ENCODE measurements at regions not wholly inside any gene's neighbourhood (a gene's known extent, or its start where the extent isn't known, plus 50 kb on each side); places are given as distances from the start of the nearest gene placed in this dataset.

DNA sequence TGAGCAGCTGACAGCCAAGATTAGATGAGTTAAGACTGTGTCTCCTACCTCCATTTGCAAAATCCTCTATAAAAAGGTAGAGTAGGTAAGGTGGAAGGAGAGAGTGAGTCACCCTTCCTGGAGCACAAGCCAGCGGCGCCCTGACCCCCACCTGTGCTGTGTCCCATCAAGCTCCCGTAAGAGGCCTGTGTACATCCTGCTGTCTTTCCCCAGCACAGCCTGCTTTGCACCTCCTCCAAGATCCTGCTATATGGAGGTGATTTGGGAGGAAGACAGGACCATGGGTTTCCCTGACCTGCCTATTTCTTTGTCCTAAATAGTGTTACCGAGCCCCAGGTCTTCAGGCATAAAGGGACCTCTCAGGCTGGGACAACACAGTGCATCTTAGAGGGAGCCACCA lies 62.3 kb upstream of the UQCRFS1 start:
- ChIA-PET POLR2A (ENCODE audit: low non-redundant PET) (no interaction called here), CTCF (interaction anchor here (0.9 kb wide), 1 partner anchor 19 kb away, joined by 3 read pairs; no protein-coding TSS in a partner anchor)
- TF ChIP-seq, protein P1, sequence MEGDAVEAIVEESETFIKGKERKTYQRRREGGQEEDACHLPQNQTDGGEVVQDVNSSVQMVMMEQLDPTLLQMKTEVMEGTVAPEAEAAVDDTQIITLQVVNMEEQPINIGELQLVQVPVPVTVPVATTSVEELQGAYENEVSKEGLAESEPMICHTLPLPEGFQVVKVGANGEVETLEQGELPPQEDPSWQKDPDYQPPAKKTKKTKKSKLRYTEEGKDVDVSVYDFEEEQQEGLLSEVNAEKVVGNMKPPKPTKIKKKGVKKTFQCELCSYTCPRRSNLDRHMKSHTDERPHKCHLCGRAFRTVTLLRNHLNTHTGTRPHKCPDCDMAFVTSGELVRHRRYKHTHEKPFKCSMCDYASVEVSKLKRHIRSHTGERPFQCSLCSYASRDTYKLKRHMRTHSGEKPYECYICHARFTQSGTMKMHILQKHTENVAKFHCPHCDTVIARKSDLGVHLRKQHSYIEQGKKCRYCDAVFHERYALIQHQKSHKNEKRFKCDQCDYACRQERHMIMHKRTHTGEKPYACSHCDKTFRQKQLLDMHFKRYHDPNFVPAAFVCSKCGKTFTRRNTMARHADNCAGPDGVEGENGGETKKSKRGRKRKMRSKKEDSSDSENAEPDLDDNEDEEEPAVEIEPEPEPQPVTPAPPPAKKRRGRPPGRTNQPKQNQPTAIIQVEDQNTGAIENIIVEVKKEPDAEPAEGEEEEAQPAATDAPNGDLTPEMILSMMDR (conservative IDR thresholded peaks at IDR 0.05; ENCODE audit: low read depth) = no peak
- H3K27ac ChIP-seq = no peak overlapping the region
- no peak for DNase-seq (ENCODE audit: low spot score)

DNA sequence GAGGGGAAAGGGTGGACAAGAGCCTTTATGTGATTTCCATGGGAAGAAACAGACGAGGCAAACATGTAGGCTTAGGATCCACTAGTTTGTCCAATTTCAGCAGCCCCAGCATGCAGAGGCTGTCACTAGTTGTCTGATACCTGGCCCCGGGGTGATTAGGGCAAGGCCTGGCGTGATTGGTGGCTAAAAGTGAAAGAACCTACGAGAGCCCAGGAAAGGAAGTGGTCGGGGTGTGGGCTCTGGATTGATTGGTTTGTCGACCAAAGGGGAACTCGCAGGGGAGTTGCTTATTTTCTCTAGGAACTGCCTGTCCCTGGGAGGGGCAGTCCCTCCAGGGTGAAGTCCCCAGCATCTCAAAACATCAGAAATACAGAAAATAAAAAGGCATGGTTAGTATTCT lies 64.2 kb upstream of the UQCRFS1 start:
- no peak for DNase-seq (ENCODE audit: low spot score)
- TF ChIP-seq, protein P1 (conservative IDR thresholded peaks at IDR 0.05; ENCODE audit: low read depth) = no peak
- POLR2A ChIA-PET (ENCODE audit: low non-redundant PET) = no interaction called here
- H3K27ac ChIP-seq = no peak overlapping the region
- CTCF ChIA-PET = no interaction called here

DNA sequence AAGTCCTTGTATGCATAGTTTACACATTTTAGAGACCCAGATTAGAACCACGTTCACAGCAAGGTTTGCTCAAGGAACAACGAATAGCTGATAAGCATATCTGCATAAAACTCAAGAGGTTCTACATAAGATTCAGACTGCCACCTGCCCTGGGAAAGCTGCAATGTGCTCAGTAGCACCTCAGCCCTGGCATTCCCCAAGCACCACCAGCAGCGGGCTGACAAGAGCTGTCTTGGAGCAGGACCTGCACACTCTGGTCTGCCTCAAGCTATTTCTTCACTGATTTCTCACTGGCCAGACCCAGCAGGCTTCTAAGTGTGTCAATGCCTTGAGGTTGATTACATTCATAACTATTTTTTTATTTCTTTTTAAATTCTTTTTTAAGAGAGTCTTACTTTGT lies 65.8 kb upstream of the UQCRFS1 start:
- H3K27ac ChIP-seq = no peak overlapping the region
- ChIA-PET POLR2A (ENCODE audit: low non-redundant PET) (no interaction called here), CTCF (interaction anchor here (0.6 to 0.7 kb wide), 2 partner anchors 71 to 250 kb away, joined by 3 read pairs; no protein-coding TSS in a partner anchor)
- no peak for DNase-seq (ENCODE audit: low spot score)
- TF ChIP-seq, protein P1 (conservative IDR thresholded peaks at IDR 0.05; ENCODE audit: low read depth) = no peak

DNA sequence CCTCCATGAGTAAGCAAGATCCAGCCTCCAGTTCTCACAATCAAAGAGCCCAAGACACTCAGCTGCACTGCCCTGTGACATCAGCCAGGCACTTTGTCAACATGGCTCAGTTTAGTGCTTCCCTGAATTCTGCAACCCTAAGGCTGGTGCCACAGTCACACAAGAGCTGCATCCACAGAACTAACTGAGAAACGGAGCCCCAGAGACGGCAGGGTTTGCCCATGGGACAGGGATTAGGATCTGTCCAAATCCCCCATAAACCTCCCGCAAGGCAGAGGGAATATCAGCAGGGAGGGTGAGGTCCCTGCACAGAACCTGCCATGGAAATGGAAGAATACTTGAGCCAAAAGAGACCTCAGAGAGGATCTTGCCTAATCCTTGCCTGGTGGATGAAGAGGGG lies 70.4 kb upstream of the UQCRFS1 start:
- TF ChIP-seq, protein P1 (conservative IDR thresholded peaks at IDR 0.05; ENCODE audit: low read depth) = no peak
- H3K27ac ChIP-seq = no peak overlapping the region
- CTCF ChIA-PET = no interaction called here
- POLR2A ChIA-PET (ENCODE audit: low non-redundant PET) = no interaction called here
- no peak for DNase-seq (ENCODE audit: low spot score)

DNA sequence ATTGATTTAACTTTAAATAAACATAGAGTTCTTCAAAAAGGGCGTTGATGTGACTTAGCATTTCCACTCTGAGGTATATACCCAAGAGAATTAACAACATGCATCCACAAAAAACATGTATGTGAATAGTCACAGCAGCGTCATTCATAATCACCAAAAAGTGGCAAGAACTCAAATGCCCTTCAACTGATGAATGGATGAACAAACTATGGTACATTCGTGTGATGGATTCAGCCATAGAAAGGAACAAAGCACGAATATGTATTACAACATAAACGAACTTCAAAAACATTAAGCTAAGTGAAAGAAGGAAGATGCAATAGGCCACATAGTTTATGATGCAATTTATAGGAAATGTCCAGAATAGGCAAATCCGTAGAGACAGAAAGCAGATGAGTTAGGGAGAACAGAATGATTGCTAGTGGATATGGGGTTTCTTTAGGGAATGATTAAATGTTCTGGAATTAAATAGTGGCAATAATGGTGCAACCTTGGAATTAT lies 72.3 kb upstream of the UQCRFS1 start:
- no peak for DNase-seq (ENCODE audit: low spot score)
- ChIA-PET CTCF (no interaction called here), POLR2A (ENCODE audit: low non-redundant PET) (no interaction called here)
- TF ChIP-seq, protein P1 (conservative IDR thresholded peaks at IDR 0.05; ENCODE audit: low read depth) = no peak
- no peak overlapping the region for H3K27ac ChIP-seq

DNA sequence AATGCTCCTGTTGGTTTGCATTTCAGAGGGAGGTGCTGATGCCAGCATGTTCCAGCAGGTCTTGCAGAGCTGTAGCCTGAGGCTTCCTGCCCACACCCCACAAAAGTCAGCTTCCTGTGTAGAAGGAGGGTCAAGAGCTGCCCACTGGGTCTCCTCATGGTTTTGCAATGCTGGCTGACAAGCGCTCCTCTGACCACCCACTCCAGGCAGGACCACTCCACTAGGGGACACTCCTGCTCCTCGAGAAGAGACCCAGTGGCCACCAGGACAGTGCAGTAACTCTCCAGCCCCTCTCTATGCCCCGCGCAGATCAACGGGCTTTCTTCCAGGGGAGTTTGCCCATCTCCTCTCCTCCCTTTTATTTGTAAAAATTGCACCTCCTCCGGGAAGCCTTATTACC lies 72.9 kb upstream of the UQCRFS1 start:
- DNase-seq (ENCODE audit: low spot score) = no peak
- POLR2A ChIA-PET (ENCODE audit: low non-redundant PET) = no interaction called here
- CTCF ChIA-PET = no interaction called here
- TF ChIP-seq, protein P1 (conservative IDR thresholded peaks at IDR 0.05; ENCODE audit: low read depth) = no peak
- no peak overlapping the region for H3K27ac ChIP-seq

DNA sequence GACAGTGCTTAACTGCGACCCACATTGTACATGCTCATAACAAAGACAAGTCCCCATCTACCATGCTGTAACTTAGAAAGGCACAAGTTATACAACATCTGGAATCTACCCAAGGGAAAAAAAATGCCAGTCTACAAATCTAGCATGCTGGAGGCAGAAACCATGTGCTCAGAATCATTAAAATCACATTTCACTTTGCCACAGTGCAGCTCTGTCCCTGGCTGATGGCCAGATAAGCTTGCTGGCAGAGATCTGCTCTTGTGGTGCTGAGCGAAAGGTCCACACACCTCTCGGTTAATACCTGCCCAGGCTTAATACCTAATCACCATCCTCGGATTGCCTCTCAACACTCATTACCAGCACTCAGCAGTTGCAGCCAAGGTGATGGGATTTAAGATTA lies 74.1 kb upstream of the UQCRFS1 start:
- no peak overlapping the region for H3K27ac ChIP-seq
- DNase-seq (ENCODE audit: low spot score) = no peak
- POLR2A ChIA-PET (ENCODE audit: low non-redundant PET) = no interaction called here
- TF ChIP-seq, protein P1 (conservative IDR thresholded peaks at IDR 0.05; ENCODE audit: low read depth) = no peak
- CTCF ChIA-PET = no interaction called here
